CD1c-positive myeloid dendritic cell (primary cell): ENCODE measurements at regions not wholly inside any gene's neighbourhood (a gene's known extent, or its start where the extent isn't known, plus 50 kb on each side); places are given as distances from the start of the nearest gene placed in this dataset.
"Not testable (repeated sequence)": the region's sequence is repeated elsewhere in the genome, so short reads cannot be mapped to it uniquely, and the experiment has no call there.

ENCODE experiments used
- DNase-seq: peaks from one replicate; pipeline ENCODE4 v3.0.0-alpha.2; 2016; ENCODE audit errors: extremely low spot score

DNA sequence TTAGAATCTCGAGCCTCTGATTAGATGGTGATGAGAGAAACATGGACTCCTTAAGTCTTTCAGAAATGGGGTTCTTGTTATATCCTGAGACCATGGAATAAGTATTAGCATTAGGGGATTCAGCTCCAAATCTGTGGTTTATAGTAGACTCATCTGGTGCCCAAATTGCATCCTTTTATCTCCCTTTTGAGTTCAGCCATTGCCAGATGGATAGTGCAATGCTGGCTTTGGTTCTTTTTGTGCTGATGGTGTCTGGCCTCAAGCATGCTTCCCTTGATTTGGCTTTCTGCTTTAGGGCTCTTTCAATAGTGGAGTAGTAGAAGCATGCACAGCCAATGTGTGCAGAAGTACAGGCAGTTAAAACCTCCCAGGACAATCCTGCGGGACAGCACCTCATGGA lies 306.4 kb downstream of the TSN start:
- DNase-seq: no peak

GRCh38 chr2:122062506-122062905 lies 307.1 kb downstream of the TSN start:
- no peak for DNase-seq

GRCh38 chr2:122063716-122064115 lies 308.3 kb downstream of the TSN start:
- DNase-seq: no peak

GRCh38 chr2:122070241-122070731 lies 314.8 kb downstream of the TSN start:
- no peak for DNase-seq

DNA sequence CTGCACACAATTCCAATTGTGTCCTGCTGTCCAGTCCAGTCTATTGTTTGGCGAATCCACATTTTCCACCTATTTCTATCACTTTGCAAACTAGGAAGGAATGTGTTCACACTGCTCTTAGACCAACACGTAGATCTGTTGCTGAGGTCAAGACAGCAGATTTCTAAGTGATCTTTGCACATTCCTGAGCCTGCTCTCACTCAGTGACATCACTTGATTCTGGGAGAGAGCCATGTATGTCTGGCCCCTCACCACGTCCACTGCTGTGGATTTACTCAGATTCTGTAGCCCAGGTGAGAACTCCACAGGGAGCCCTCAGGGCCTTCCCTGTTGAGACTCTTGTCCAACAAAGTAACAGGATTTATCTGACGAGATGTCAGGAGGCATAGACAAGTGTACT lies 317.2 kb downstream of the TSN start:
- no peak for DNase-seq

DNA sequence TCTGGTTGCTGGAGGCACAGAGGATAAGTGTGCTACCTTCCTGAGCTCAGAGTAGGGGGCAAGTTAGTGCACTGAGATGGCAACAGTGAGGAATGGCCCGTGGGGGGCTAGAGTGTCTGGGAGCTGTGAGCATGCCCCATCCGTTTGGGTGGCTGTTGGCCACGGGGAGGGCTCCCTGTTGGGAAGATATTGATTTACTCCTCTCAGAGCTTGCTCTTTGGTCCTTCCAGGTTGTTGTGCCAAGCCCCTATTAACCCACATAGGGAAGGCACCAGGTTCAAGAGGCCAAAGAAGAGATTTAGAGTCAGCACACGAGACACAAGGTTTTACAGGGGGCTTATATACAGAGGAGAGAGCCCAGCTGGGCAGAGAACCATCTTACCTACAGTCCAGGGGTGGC lies 318.8 kb downstream of the TSN start:
- DNase-seq: no peak

DNA sequence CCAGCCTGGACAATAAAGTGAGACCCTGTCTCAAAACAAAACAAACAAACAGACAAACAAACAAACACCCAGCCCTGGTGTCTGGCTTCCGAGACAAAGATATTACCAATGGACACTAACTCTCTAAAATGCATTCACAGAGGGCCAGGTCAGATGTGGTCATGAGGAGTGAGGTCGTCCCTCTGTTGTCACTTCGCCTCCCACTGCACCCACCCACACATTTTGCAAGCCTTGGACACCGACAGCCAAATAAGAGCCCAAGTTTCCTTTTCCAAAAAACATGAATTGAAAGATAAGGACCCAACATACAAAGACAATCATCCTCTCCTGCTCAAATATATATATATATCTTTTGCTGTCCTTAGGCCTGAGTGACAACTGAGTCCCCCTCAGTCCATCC lies 319.9 kb downstream of the TSN start:
- DNase-seq: no peak

GRCh38 chr2:122077114-122077513 lies 321.7 kb downstream of the TSN start:
- DNase-seq: no peak

GRCh38 chr2:122077771-122078170 lies 322.3 kb downstream of the TSN start:
- no peak for DNase-seq

DNA sequence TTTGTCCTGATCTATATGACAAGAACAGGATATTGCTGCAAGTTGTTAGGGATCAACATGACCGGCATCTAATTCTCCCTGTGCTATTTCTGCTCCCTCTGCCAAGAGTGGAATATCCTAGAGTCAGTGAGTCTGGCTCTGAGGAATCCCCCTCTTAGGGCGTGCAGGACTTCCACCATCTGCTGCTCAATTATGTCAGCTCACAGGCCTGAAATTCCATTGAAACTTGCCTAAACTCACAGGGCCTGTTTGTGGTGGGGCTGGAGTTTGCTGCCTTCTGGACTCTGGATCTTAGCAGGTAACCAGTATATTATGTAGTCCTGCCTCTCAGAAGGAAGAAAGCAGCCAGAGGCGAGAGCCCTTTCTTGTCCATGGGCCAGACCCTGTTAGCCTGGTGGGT lies 323.0 kb downstream of the TSN start:
- no peak for DNase-seq

DNA sequence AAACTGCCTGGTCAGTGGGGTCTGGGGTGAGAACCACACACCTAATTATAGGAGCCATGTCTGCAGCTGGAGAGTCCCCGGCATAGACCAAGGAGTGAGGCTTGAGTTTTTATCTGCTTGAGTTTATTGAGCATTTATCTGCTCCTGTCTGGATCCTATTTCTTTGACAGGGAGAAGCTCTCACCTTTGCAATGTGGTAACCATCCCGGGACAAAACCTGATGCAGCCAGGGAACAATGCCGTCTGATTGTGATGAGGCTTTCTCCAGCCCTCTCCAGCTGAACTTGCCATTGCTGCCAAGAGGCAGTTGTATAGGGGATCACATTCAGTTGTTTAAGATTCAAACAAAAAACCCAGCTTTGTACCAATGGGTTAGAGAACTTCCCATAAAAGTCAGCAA lies 324.4 kb downstream of the TSN start:
- DNase-seq: no peak

DNA sequence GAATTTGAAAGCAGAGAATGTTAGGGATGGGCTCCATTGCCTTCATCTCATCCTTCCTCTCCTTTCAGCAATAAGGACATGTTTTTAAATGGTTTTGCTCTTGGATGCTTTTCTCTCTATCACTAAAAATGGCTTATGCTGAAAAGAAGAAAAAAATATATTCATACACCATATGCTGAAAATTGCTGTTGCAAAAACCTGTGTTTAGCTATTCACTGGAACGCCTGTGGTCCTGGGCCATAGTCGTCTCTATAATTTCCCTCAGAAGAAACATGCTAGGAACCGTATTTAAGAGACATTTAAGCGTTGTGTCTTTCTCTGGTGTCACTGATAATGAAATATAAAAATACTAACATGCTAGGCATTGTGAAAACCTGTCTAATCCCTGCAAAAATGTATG lies 324.9 kb downstream of the TSN start:
- DNase-seq: no peak

DNA sequence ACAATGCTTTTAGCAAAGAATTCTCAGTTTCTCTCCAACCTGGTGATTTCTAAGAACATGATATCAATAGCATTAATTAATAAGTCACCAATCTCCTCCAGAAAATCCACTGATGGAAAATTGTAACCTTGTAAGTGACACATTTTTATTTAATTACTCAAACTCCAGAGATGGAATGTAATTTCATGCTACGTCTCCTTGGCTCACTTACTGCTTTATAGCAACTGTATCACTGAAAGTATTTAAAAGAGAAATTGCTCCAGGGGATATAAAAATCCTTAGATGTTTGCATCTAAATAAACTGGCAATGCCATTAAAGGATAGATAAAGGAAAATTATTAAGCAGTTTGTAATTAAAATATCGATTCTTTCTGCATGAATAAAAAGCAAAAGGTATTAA lies 325.4 kb downstream of the TSN start:
- DNase-seq: no peak

DNA sequence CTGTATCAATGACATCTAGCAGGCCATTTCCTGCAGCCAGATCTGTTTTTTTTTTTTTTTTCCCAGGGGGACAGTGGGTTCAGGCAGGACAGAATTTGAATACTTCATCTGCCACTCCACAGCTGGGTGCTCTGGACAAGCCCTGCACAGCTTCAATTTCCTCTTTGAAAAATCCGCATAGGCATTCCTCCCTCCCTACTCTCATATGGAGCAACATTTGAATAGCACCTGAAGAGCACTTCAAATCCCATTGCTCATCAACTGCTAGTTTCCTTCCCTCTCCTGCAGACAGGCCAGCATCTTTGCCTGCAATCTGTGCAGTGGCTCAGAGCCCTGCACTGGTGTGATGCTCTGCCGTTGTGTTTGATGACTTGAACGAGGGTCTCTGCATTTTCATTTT lies 326.3 kb downstream of the TSN start:
- DNase-seq: no peak

DNA sequence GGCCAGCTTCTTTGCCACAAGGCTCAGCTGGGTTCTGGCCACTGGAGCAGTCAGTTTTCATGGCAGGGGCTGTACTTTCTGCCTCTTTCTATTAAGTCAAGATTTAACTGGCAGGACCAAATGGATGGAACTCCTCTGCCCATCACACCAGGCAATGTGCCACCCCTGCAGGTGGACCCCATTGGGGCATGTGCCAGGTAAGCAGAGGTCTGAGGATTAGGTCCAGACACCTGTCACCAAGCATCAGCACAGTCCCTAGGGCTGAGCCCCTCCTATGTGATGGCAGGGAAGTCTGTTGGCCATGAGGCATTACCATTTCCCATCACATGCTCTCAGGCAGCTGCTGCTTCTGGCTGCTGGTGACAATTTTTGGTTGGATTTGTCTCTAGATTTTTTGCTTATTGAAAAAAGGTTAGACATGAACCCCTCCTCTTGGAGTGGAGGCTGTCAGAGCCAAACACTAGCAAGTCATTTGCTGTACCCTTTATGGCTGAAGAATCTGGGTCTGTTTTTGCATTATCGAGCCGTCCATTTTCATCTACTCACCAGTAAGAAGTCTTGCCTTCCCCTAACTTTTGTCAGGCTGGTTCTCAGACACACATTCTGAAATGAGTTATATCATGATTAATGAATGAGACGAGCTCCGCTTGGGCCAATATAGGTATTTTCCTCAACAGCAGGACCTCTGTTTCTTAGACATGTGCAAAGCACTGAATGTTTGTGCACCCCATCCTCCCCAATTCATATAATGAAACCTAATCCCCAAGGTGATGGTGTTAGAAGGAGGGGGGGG lies 328.0 kb downstream of the TSN start:
- DNase-seq: no peak

DNA sequence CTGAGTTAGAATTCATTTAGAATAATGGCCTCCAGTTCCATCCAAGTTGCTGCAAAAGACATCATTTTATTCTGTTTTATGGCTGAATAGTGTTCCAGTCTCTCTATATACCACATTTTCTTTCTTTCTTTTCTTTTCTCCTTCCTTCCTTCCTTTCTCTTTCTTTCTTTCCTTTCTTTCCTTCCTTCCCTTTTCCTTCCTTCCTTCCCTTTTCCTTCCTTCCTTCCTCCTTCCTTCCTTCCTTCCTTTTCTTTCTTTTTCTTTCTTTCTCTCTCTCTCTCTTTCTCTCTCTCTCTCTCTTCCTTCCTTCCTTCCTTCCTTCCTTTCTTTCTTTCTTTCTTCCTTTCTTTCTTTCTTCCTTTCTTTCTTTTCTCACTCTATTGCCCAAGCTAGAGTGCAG lies 330.2 kb downstream of the TSN start:
- not testable (repeated sequence) for DNase-seq

- DNase-seq: no peak
These were observed 339.1 kb downstream of the TSN start for GRCh38 chr2:122094557-122094956.

DNA sequence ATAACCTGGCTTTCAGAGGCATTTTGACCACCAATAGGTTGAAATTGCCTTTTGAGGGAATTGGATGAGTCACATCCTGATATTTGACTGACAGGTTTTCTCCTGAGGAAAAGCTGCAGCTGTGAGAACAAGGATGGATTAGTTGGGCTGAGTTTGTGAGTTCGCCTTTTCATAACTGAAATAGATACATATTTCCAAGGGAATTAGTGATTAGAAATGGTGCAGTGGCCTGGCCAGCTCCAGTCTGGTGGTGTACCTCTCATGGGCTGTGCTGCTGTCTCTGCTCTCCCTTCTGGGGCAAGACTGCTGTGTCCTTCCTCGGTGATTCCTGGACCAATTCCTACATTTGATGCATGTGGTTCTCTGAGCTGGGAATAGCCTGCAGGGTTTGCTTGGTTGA lies 341.3 kb downstream of the TSN start:
- no peak for DNase-seq

GRCh38 chr2:122098306-122098705 lies 342.9 kb downstream of the TSN start:
- DNase-seq: no peak

- DNase-seq: no peak
These were observed 344.9 kb downstream of the TSN start for GRCh38 chr2:122100346-122100745.

- no peak for DNase-seq
These were observed 345.3 kb downstream of the TSN start for GRCh38 chr2:122100756-122101155.

DNA sequence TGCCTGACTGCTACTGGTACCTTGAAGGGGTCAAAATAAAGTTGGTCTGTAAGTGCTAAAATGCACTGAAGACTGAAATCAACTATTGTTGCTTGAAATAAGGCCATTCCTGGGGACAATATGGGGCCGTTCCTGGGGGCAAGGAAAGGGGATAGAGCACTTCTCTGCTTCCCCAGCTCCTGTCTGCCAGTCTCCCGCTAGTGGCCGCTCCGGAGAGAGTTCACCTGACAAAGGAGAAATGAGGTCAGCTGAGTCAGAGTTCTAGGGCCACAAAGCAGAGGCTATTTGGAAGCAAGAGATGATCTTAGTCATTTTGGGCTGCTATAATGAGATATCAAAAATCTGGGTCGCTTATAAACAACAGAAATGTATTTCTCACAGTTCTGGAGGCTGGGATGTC lies 345.9 kb downstream of the TSN start:
- no peak for DNase-seq

- DNase-seq: no peak
These were observed 349.9 kb downstream of the TSN start for GRCh38 chr2:122105171-122105876.

GRCh38 chr2:122105877-122106206 lies 350.4 kb downstream of the TSN start:
- DNase-seq: no peak
